ENCODE measurements at regions not wholly inside any gene's neighbourhood (a gene's known extent, or its start where the extent isn't known, plus 50 kb on each side); places are given as distances from the start of the nearest gene placed in this dataset.
"Not testable (repeated sequence)": the region's sequence is repeated elsewhere in the genome, so short reads cannot be mapped to it uniquely, and the experiment has no call there.

- DNase-seq: no peak
Measured at GRCh38 chr2:39872748-39873147, 93.7 kb upstream of the THUMPD2 start.

DNA sequence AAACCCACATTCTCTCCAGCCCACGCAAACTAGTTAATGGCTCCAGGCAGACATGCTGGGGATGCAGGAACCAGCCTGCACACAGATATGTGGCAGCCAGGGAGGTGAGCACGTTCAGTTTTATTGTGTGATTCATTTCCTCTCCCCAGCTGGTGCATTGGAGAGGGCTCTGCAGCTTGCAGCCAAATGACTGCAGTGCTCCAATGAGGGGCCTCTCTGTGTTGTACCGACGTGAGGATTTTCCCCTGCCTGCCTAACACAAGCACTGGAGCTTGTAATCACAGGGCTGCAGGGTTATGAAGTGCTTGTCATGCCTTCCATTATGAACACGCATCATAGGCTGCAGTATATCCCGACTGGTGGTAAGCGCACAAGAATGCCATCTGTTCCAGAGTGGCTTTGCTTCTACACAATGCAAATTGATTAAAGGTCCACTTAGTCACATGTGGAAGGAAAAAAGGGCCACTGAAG is 92.3 kb upstream of the THUMPD2 start:
- DNase-seq: peak; percentile 70

DNA sequence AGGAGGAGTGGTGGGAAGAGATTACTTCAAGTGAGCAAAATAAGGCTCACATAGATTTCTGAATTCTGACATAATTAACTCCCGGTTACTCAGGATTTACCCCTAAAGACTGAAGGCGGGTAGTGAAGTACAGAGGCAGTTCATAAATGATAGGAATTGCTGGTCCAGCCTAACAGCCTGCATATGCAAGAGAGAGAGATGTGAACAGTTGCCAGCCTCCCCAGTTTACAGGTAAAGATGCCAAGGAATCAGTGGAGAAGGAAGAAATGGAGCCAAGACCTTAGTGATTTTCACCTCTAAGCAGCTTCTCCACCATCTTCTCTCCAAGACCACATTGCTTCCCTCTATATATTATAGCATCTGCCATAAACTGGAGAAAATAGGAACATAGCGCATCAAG is 91.8 kb upstream of the THUMPD2 start:
- DNase-seq: no peak

DNA sequence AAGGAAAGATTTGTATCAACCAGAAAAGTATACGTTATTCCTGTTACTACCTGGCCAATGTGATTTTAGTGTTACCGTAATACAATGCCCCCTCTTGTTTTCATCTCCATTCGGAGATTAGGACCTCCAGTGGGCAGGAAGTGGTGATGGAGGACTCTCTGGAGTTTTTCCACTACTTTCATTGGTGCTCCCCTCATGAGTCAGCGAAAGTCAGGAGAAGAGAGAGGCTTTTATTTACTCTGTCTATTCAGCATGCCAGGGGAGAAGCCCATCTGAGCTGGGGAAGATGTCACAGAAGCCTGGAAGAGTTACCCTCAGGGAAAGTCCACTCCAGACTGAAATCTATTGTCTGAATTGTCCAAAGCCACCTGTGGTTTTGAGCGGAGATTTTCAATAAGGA is 88.2 kb upstream of the THUMPD2 start:
- DNase-seq: no peak

DNA sequence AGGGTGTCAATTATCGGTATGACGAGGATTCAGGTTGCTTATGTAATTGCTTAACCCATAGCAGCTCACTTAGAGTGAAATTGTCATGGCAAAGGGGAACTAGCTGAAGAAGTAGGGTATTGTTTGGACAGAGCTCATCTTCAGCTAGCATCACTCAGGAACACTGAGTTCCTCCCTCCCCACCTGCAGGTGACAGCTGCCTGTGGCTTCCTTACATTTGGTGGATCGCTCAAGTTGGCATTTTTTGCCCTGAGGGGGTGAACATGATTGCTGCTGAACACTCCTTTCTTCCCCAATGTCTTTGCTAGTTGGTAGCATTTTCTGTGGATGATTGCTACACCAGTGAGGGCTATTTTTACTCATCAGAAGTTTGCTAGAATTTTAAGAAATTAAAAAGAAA is 86.7 kb upstream of the THUMPD2 start:
- no peak for DNase-seq

GRCh38 chr2:39863672-39864071 is 84.6 kb upstream of the THUMPD2 start:
- not testable (repeated sequence) for DNase-seq

GRCh38 chr2:39860538-39860937 is 81.5 kb upstream of the THUMPD2 start:
- DNase-seq: no peak

DNA sequence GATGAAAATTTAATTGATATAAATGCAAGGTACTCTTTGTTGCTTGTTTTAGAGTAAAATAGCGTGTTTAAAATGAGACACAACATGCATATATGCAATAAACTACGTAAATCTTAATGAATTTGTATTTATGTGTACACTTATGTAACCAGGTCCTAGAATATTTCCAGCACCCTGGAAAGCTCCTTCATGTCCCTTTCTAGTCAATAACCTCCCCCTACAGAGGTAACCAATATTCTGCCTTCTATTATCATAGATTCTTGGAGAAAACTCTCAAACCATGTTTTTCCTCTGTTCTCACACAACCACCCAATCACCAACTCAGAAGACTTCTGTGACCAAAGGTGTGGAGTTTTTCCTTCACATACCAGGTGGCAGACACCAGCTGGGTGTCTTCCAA is 79.6 kb upstream of the THUMPD2 start:
- no peak for DNase-seq

DNA sequence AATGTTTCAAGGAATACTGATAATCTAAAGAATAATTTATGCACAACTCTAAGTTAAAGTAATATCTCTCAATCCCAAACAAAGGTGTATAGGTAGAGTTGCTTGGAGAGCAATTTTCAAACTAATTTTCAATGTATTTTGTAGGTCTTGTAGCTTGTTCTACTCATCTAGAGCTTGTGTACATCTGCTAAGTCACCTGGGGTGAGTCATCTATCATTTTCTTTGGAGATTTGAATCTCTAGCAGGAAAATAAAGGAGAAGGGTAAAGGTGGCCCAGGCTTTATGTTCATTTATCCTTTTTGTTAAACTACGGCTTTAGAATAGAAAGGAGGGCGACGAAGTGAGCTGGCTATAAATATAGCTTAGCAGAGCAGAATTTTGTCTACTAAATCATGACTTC is 76.8 kb upstream of the THUMPD2 start:
- DNase-seq: no peak

DNA sequence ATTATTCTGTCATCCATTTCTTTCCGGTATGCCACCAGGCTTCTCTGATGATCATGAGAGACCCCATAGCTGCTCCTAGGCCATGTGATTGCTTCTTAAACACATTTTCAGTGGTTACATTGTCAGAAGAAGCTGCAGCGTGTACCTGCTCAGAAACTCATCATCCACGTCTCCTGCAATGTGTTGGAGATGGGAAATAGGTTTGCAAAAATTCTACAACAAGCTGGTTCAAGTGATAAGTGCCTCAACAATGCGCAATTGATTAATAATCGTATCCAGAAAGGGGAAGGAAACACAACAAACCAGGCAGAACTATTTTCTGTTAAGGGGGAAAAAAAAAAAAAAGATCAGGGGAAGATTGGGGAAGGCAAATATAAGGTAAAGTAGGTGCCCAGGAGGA is 75.7 kb upstream of the THUMPD2 start:
- no peak for DNase-seq

DNA sequence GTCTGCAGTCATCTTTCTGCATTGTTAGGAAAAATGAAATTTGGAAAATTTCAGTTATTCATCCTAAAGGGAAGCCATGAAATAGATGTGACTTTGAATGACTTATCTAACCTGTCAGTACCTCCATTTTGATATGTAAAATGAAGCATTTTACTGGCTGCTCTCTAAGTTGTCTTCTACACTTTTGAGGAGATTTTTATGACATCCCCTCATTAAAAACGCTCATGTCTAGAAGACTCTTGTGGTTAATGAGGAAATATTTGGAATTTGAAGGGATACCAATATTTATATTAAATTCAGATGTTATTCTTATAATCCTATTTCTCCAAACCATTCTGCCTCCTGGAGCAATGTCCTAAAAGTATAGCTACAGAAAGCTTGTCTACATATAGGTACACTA is 73.8 kb upstream of the THUMPD2 start:
- no peak for DNase-seq

- DNase-seq: peak; percentile 19
Measured at GRCh38 chr2:39851651-39852110, 72.6 kb upstream of the THUMPD2 start.

DNA sequence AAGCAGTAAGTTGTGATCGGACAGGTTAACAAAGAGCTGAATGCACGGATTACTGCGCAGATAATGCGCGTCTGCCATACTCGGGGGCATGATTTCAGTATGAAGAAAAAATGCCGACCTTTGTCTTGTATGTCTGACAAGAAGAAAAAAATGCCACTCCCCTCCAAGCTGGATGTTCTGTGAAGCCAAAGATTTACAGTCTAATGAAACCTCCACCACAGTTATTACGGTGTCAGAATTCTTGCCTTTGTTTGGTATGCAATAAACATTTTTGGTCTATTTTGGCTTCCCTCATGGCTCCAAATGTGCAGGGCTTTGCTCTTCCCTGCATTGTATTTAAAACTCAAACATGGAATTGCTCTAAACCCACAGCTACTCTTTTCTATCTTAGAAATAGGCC is 72.2 kb upstream of the THUMPD2 start:
- no peak for DNase-seq

DNA sequence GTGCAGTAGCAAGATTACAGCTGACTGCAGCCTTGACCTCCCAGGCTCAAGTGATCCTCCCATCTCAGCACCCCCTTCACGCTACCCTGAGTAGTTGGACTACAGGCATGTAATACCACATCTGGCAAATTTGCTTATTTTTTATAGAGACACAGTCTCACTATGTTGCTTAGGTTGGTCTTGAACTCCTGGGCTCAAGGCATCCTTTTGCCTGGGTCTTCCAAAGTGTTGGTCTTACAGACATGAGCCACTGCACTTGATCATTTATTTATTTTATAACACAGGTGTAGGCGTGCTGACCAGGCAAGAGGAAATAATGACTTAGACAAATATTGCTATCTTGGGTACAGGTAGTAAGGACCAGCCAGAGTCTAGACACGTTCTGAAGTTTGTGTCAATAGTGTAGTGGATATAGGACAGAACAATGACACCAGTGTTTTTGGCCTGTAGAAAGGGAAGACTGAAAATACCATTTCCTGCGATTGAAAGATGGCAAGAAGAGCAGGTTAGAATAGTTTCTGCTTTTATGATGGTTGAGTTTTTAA is 71.0 kb upstream of the THUMPD2 start:
- no peak for DNase-seq

GRCh38 chr2:39849064-39849463 is 70.0 kb upstream of the THUMPD2 start:
- no peak for DNase-seq

DNA sequence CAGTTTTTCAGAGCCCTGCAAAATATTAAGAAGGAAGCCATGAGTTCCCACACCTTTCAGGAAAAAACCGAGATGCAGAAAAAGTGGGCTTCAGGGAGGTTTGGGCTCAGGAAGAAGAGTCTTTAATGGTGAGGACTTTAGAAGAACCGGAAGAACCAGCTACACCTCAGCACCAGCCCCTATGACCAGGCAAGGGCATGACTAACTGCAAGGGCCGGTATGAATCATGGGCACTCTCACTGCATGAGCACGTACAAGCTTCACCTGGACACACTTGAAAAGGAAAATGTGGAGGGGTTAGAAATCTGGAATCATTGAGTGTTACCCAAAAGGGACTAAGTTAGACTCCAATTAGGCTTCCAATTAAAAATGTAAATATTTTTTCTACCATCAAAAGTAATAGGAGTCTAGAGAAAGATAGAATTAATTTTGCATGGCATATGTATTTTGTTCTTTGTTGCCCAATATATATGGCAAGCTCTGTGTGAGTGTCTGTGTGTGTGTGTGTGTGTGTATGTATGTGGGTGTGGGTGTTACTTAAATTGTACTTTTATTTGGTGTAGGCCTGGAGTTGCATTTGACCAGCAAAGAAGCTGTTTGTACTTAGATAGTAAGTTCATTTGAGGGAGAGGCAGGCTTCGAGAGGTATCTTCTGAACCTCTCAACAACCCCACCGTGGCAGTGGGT is 66.5 kb upstream of the THUMPD2 start:
- no peak for DNase-seq

DNA sequence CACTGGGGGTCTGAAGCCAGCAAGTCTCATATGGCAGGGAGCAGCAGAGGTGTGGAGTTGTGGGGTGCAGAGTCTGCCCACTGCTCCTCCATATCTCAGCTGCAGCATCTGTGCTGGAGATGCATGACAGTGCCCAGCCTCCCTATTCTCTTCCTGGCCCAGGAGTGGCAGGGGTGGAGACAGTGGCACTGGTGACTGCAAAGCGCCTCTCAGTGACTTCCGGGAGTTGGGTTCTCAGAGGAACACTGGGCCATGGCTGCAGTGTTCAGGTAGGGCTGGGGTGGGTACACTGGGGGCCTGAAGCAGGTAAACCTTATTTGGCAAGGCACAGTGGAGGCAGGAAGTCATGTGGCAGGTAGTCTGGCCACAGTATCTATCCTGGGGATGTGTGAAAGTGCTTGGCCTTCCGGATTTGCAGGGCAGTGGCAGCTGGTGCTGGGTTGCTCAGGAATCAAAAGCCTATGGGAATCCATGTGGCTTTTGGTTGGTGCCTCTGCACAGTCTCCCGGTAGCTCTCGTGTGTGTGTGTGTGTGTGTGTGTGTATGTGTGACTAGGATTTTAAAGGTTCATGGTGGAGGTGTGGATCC is 60.3 kb upstream of the THUMPD2 start:
- no peak for DNase-seq

DNA sequence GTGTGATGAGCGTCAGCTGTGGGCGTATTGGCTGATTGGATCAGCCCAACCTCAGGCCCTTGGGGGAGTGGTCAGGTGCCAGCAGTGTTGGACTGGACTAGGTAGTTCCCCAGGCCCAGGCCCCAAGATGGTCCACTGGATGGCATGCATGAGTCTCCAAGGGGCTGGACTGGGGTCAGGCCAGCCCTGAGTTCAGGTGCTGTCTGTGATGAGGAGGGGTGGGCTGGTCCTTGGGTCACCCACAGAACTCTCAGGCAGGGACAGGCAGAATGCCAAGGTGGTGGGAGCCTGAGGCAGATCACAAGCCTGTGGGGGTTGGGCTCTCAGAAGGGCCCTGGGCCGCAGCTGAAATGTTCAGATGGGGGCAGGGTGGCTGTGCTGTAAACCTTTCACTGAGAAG is 59.5 kb upstream of the THUMPD2 start:
- DNase-seq: no peak

DNA sequence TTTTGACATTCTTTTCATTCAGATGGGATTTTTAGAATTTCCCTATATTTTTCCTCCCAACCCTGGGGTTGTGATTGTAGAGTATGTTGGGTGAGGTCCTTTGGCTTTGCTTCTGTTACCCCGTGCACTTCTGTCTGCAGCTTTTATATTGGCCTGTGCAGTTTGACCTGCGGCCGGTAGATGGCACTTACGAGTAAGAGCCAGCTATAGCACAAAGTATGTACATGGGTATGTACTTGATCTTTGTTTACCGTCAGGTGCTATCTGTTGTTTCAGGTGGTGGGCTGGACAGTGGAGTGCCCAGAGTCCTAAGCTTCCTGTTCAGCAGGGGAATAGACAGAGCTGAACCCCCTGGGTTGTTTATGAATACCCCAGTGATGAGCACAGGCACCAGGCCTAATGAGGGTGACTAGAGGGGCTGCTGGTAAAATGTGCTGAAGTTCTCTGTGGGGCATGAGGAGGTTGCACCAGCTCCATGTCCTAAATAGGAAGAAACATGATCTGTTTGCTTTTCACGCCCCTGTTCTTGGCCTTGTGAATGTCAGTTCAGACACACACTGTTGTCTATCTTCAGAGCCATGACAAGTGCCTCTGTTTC is 58.9 kb upstream of the THUMPD2 start:
- DNase-seq: no peak

DNA sequence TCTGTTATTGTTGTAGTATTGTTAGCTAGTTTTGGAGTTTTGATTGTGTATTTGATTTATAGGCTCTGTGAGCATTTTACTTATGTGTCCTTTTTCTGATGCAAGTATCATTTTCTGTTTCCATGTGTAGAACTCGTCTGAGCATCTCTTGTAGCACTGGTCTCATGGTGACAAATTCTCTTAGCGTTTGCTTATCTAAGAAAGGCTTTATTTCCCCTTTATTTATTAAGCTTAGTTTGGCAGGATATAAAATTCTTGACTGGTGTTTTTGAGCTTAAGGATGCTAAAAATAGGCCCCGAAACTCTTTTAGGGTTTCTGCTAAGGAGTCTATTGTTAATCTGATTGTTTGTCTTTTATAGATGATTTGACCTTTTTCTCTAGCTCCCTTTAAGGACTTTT is 57.6 kb upstream of the THUMPD2 start:
- no peak for DNase-seq

DNA sequence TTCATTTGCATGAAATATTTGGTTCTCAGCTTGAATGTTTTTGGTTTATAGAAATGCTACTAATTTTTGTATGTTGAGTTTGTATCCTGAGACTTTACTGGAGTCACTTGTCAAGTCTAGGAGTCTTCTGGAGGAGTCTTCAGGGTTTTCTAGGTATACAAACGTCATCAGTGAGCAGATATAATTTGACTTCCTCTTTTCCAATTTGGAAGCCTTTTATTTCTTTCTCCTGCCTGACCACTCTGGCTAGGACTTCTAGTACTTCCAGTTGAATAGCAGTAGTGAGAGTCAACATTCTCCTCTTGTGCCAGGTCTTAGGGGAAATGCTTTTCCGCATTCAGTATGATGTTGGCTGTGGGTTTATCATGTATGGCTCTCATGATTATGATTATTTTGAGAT is 55.4 kb upstream of the THUMPD2 start:
- DNase-seq: no peak

- not testable (repeated sequence) for DNase-seq
Measured at GRCh38 chr2:39830610-39831009, 51.6 kb upstream of the THUMPD2 start.
